ENCODE measurements at regions not wholly inside any gene's neighbourhood (a gene's known extent, or its start where the extent isn't known, plus 50 kb on each side); places are given as distances from the start of the nearest gene placed in this dataset.

GRCh38 chr11:103714246-103714645, 322.2 kb upstream of the DDI1 start:
- no peaks in the 10 kb centered on the region for H3K36me3 ChIP-seq (ENCODE audit: control insufficient read depth, insufficient read depth, low read length)
- H3K9me3 ChIP-seq = 0 out of 2 replicates have a peak, but pooled peaks cover 5% of the 10 kb centered on the region
- H3K4me3 ChIP-seq (ENCODE audit: low read depth, low read length) = no peak overlapping the region
- TF ChIP-seq CTCF (IDR thresholded peaks at IDR 0.05; ENCODE audit: insufficient read depth in 1 of 2, low read depth in 1 of 2, low read length in 1 of 2, severe bottlenecking in 1 of 2, unreplicated experiment in 1 of 2) = no peak
- no peak overlapping the region for H3K27ac Mint-ChIP-seq (ENCODE audit: unreplicated experiment)
- DNase-seq = no peak
- peaks cover 4% of the 10 kb centered on the region for H3K27me3 Mint-ChIP-seq (ENCODE audit: insufficient read depth, unreplicated experiment)
- CTCF ChIA-PET = no interaction called here
- H3K4me3 Mint-ChIP-seq (ENCODE audit: unreplicated experiment) = no peak overlapping the region
- intact Hi-C loops (cut with micrococcal nuclease; ENCODE audit: unreplicated experiment) = no loop called here
- no peaks in the 10 kb centered on the region for H3K36me3 Mint-ChIP-seq (ENCODE audit: insufficient read depth, unreplicated experiment)
- H3K27me3 ChIP-seq (replicated peaks; ENCODE audit: control insufficient read depth, insufficient read depth, low read length) = no peaks in the 10 kb centered on the region
- peaks cover 12% of the 10 kb centered on the region for H3K9me3 Mint-ChIP-seq (ENCODE audit: unreplicated experiment)
- no peaks in the 10 kb centered on the region for H3K4me1 ChIP-seq
- no TSS peak for BruUV-seq (replicated peaks)
- POLR2A ChIA-PET = no interaction called here
- H3K4me1 Mint-ChIP-seq (ENCODE audit: low read depth, unreplicated experiment) = no peaks in the 10 kb centered on the region

- Mint-ChIP-seq H3K27me3 (ENCODE audit: insufficient read depth, unreplicated experiment) (peaks cover 3% of the 10 kb centered on the region), H3K4me1 (ENCODE audit: low read depth, unreplicated experiment) (no peaks in the 10 kb centered on the region), H3K27ac (ENCODE audit: unreplicated experiment) (no peak overlapping the region), H3K36me3 (ENCODE audit: insufficient read depth, unreplicated experiment) (no peaks in the 10 kb centered on the region), H3K9me3 (ENCODE audit: unreplicated experiment) (peaks cover 12% of the 10 kb centered on the region), H3K4me3 (ENCODE audit: unreplicated experiment) (no peak overlapping the region)
- no peak for TF ChIP-seq CTCF (IDR thresholded peaks at IDR 0.05; ENCODE audit: insufficient read depth in 1 of 2, low read depth in 1 of 2, low read length in 1 of 2, severe bottlenecking in 1 of 2, unreplicated experiment in 1 of 2)
- Histone ChIP-seq H3K27me3 (replicated peaks; ENCODE audit: control insufficient read depth, insufficient read depth, low read length) (no peaks in the 10 kb centered on the region), H3K4me1 (no peaks in the 10 kb centered on the region), H3K36me3 (ENCODE audit: control insufficient read depth, insufficient read depth, low read length) (no peaks in the 10 kb centered on the region), H3K9me3 (0 out of 2 replicates have a peak, but pooled peaks cover 5% of the 10 kb centered on the region), H3K4me3 (ENCODE audit: low read depth, low read length) (no peak overlapping the region)
- POLR2A ChIA-PET = no interaction called here
- DNase-seq = no peak
- BruUV-seq (replicated peaks) = no TSS peak
- CTCF ChIA-PET = no interaction called here
- intact Hi-C loops (cut with micrococcal nuclease; ENCODE audit: unreplicated experiment) = no loop called here
Observed at GRCh38 chr11:103716363-103716762, 320.1 kb upstream of the DDI1 start.

- H3K4me3 ChIP-seq (ENCODE audit: low read depth, low read length) = no peak overlapping the region
- intact Hi-C loops (cut with micrococcal nuclease; ENCODE audit: unreplicated experiment) = no loop called here
- no peaks in the 10 kb centered on the region for H3K36me3 ChIP-seq (ENCODE audit: control insufficient read depth, insufficient read depth, low read length)
- peaks cover 48% of the 10 kb centered on the region for H3K9me3 ChIP-seq
- CTCF ChIA-PET = no interaction called here
- no peak overlapping the region for H3K27ac Mint-ChIP-seq (ENCODE audit: unreplicated experiment)
- no peak for DNase-seq
- POLR2A ChIA-PET = no interaction called here
- no peaks in the 10 kb centered on the region for H3K27me3 ChIP-seq (replicated peaks; ENCODE audit: control insufficient read depth, insufficient read depth, low read length)
- no peak for TF ChIP-seq CTCF (IDR thresholded peaks at IDR 0.05; ENCODE audit: insufficient read depth in 1 of 2, low read depth in 1 of 2, low read length in 1 of 2, severe bottlenecking in 1 of 2, unreplicated experiment in 1 of 2)
- H3K4me1 Mint-ChIP-seq (ENCODE audit: low read depth, unreplicated experiment) = peaks cover 6% of the 10 kb centered on the region
- peaks cover 52% of the 10 kb centered on the region for H3K9me3 Mint-ChIP-seq (ENCODE audit: unreplicated experiment)
- peaks cover 5% of the 10 kb centered on the region for H3K4me1 ChIP-seq
- BruUV-seq (replicated peaks) = no TSS peak
- no peak overlapping the region for H3K4me3 Mint-ChIP-seq (ENCODE audit: unreplicated experiment)
- H3K36me3 Mint-ChIP-seq (ENCODE audit: insufficient read depth, unreplicated experiment) = no peaks in the 10 kb centered on the region
- no peaks in the 10 kb centered on the region for H3K27me3 Mint-ChIP-seq (ENCODE audit: insufficient read depth, unreplicated experiment)
Observed at GRCh38 chr11:103727262-103727661, 309.2 kb upstream of the DDI1 start.
